ENCODE measurements at regions not wholly inside any gene's neighbourhood (a gene's known extent, or its start where the extent isn't known, plus 50 kb on each side); places are given as distances from the start of the nearest gene placed in this dataset.

GRCh38 chr10:8297959-8298358, 243.5 kb downstream of the GATA3 start:
- TF ChIP-seq CTCF (IDR thresholded peaks at IDR 0.05; ENCODE audit: insufficient read depth, low read length, poor library complexity, severe bottlenecking) (no peak), EZH2phosphoT487 (conservative IDR thresholded peaks at IDR 0.05; ENCODE audit: low read length) (no peak)
